Skeletal muscle cell (primary cell): ENCODE measurements at regions not wholly inside any gene's neighbourhood (a gene's known extent, or its start where the extent isn't known, plus 50 kb on each side); places are given as distances from the start of the nearest gene placed in this dataset.
"Not testable (repeated sequence)": the region's sequence is repeated elsewhere in the genome, so short reads cannot be mapped to it uniquely, and the experiment has no call there.

Experiments used
- DNase-seq: peaks from one replicate; pipeline ENCODE4 v3.0.0-alpha.2; 2010; ENCODE audit warnings: low read depth
- H3K4me3 ChIP-seq: 2 replicates; pipeline ENCODE4 v1.5.1; 2011; ENCODE audit warnings: low read depth, mild to moderate bottlenecking, control low read depth, low read length, moderate library complexity

DNA sequence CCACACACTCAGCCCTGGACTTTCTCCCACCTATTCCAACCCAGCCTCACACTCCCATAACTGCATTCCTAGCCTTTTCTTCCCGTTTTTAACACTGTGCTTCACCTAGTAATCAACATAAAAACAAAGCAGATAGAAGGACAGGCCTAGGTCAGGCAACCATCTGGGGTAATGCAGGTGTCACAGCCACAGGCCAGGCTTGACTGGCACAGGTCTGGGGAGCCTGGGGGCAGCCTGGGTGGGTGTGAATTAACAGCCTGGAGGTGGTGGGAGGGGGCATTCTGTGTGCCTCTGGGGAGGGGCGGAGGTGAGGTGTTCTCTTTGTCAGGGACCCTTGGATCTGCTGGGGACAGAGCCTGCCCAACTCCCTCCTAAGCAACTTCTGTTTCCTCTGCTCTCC is 332.6 kb downstream of the BCL2L11 start:
- not testable (repeated sequence) for DNase-seq

DNA sequence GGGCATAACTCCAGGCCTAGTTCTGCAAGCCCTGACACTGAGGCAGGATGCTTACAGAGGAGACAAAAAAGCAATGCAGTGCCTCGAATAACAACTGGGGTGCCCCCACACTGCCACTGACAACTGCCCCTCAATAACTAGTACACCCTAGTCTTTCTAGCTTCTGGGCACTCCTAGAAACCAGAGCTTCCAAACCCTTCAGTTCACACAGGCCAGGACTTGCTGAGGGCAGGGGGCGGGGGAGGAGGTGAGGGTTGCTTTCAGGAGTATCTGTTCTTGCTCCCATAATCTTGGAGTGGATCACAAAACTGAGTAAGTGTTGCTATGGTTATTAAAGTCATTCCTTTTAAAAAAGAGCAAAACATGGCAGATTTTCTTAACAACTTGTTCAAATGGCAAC is 333.1 kb downstream of the BCL2L11 start:
- not testable (repeated sequence) for H3K4me3 ChIP-seq, DNase-seq

More for the DNA sequence above, 332.6 kb downstream of the BCL2L11 start:
- H3K4me3 ChIP-seq: not testable (repeated sequence)

DNA sequence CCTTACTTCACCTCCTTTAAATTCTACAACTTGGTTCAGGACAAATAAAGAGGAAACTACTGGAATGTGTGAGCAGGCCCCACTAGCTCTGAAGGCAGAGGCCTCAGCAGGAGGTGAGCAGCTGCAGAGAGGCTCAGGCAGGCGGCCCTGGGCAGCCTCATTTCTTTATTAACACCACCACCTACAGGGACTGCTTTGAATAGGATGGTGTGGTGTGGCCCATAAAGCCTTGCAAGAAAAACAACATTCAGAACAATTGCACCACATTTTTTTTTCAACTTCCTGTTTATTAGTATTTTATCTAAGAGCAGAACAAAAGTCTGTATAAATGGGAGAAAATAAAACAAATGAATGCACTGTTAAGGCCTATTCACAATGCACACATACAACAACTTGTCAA is 333.7 kb downstream of the BCL2L11 start:
- peak; percentile 69 for DNase-seq
- H3K4me3 ChIP-seq: not testable (repeated sequence)

DNA sequence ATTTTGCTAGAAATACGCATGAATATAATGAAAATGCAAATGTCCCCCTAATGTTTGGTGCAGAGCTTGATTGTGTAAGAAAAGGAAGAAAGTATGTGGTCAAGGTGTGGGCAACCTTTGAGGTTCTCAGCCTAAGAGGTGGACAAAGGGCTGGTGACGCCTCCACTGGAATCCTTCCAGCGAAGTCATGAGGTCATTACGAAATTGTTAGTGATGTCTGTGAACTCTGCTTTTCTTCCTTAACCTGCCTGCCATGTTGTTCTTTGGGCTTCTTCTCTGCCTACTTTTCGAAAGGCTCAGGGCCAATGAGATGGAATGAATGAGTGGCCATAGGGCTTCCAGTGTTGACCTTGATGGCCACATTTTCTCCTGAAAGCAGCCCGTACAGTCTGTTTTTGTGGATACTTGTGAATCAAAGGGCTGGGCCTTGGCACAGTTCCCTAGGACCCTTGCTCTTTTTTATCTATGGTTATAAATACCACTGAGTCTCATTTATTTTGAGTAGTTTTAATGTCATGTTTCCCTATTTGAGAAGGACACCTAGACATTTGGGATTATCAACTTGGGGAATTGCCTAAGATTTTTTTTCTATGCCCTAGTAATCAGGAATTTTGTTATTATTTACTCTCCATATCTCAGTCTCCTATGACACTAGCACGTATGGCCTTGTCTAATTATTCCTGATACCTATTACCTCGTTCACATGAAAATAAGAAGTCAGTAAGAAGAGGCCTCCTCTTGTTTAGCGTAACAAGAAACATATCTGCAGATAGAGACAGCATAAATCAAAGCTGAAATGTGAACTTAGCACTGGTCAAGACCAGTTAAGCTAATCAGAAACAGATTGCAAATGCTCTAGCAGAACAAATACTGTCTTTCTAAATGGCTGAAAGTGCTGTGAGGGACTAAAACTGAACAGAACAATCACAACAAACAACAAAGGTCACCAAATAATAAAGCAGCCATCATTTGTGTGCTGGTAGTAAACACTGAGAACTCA is 334.6 kb downstream of the BCL2L11 start:
- not testable (repeated sequence) for DNase-seq, H3K4me3 ChIP-seq

DNA sequence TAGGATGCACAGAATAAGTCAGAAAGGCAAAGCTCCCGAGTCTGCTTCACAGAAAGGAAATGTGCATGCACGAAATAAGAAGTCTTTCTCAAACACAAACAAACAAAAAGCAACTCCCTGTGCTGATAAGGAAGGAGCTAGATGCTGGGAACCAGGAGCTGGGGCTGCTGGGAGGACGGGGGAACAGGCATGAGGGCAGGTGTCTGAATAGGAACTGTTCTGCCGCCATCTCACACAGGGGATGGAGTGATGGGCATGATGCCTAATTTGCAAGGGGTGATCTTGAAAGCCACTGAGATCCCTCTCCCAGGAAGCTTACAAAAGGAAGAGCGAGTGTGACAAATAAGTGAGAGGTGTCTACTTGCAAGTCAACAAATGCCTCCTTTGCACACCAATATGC is 336.5 kb downstream of the BCL2L11 start:
- not testable (repeated sequence) for DNase-seq, H3K4me3 ChIP-seq

DNA sequence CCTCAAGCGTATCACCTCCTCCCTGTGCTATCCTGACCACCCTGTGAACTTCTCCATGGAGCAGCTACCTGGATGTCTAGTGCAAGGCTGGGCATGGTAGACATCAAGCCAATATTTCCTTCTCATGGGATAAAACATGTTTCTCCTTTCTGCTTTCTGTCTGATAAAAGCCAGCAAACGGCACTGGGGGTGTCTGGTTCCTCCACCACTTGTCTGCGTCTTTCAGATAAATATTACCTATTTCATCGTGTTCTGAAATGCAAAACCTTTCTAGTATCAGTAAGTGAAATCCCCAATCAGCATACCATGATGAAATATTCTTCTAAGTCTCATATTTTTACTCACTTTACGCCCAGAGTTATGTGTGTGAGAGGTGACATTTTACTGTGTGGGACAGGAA is 340.2 kb downstream of the BCL2L11 start:
- not testable (repeated sequence) for H3K4me3 ChIP-seq, DNase-seq

DNA sequence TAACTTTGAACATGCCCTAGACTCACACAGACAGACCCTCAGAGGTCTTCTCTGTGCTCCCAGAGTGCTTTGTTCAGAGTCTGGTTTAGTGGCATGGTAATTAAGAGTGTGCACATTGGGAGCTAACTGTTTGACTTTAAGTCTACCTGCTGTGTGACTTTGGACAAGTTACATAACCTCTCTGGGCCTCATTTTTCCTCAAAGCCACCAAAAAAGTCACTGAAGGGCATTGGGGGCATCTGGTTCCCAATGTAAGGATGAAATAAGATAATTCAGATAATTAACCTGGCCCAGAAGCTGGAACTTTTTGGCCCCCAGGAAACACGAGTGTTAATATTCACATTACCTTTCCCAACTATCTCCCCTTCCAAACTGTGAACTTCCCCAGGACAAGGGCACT is 341.1 kb downstream of the BCL2L11 start:
- DNase-seq, H3K4me3 ChIP-seq: not testable (repeated sequence)

DNA sequence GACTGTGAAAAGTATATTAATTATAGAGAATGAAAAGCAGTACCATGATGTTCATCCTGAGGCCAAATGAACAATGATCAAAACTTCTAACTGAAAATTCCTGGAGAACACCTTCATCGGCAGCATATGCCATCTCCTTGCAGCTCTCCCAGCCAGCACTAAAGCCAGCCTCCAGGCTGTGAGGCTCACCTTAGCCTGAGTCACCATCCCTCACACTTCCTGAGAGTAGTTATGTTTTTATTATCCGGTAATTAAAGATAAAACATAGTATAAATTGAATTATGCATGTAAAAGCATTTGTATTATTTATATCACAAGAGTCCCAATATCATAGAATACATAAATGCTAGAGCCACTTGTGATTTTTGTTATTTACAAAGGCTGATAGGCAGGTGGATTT is 341.9 kb downstream of the BCL2L11 start:
- not testable (repeated sequence) for H3K4me3 ChIP-seq, DNase-seq

DNA sequence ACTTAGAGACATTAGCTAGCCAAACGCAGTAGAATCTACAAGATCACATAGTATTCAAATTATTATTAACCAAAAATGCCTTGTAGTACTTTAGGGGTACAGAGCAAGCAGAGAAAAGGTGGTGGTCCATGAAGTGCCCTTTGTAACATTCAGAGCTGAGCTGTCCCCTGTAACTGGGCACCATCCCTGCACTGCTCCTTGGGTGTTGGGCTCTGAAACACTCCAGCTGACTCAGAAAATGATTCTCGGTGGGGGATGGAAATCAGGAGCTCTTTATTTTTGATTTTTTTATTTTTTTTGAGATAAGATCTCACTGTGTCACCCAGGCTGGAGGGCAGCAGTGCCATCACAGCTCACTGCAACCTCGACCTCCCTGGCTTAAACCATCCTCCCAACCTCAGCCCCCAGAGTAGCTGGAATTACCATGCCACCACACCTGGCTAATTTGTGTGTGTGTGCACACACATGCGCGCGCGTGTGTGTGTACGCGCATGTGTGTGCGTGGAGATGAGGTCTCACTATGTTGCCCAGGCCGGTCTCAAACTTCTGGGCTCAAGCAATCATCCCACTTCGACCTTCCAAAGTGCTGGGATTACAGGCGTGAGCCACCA is 342.6 kb downstream of the BCL2L11 start:
- H3K4me3 ChIP-seq, DNase-seq: not testable (repeated sequence)

DNA sequence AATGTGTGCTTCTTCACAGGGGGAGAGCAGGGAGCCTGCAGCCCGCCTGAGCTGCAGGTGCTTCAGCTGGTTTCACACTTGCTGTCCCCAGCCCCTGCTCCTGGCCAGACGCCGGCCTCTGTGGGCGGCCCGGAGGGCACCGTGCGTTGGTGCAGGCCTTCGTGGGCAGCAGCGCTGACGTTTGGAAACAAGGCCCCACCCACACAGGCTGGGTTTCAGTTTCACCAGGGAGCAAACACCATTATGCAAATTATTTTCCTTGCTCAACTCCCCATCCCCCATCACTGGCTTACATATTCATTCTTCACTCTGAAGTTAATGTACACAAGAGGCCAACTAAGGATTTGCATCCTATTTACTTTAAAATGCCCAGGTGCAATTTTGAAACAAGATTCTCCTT is 343.2 kb downstream of the BCL2L11 start:
- not testable (repeated sequence) for DNase-seq, H3K4me3 ChIP-seq

DNA sequence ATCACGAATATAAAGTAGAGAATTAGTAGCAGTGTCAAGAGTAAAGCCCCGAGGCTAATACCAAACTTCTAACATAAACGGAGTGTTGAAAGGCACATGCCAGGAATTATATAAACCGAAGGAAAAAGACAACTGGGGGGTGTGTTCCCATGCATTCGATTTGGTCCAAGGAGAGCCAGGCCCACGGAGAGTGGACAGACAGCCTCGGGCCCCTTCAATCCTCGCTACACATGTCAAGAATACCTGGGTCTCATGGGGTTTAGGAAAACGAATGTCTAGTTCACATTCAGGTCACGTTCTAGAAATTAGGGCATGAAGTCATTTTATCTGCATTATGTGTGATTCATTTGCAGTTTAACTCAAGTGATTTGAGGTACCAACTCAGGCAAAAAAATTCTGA is 343.7 kb downstream of the BCL2L11 start:
- not testable (repeated sequence) for H3K4me3 ChIP-seq, DNase-seq

DNA sequence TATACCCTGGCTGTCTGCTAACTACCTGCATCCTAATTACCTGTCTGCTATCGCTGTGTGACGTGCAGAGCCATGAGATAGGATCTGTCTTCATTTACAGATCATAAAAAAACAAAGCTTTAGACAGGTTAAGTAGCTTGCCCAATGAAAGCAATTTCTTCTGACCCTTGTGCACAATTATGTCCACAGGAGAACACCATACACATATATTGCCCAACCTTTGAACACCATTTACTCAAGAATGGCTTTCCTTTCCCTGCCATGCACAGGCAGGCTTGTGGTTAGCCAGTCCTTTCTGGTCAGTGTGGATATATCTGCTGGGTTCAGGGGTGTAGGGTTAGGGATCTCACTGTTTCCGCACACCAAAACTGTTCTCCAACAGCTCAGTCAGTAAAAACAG is 344.8 kb downstream of the BCL2L11 start:
- H3K4me3 ChIP-seq, DNase-seq: not testable (repeated sequence)

DNA sequence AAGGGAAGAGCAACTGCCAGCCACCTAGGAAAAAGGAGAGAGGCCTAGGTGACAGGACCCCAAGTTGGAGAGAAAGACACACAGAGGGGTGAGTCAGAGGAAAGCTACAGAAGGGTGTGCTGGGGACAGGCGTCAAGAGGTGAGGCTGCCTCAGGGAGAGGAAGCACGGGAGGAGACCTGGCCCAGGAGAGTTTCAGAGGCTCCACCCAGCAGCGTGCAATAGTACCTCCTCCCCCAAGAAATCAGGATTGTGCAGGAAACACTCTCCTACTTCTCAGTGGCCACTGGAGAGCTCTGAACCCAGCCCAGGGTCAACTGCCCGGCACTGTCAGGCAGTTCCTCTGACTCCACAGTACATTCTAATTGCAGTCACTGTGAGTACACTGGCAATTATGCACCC is 346.0 kb downstream of the BCL2L11 start:
- not testable (repeated sequence) for H3K4me3 ChIP-seq, DNase-seq

DNA sequence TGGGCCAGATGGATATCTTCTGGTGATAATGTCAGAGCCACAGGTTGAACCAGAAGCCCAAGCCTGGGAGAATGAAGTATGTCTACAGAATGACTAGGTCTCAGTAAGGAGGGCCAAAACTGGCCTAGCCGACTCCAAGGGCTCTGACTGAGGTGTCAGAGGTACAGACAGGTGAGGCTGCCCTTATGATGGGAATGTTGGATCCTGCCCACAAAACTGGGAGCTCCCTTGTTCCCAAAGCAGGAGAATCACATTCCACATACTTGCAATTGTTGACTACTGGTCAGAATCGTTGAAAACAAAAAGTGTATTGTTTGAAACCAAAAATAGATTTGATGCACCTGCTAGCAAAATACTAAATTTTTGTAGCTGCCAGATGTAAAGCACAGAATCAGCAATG is 350.2 kb downstream of the BCL2L11 start:
- not testable (repeated sequence) for DNase-seq, H3K4me3 ChIP-seq

DNA sequence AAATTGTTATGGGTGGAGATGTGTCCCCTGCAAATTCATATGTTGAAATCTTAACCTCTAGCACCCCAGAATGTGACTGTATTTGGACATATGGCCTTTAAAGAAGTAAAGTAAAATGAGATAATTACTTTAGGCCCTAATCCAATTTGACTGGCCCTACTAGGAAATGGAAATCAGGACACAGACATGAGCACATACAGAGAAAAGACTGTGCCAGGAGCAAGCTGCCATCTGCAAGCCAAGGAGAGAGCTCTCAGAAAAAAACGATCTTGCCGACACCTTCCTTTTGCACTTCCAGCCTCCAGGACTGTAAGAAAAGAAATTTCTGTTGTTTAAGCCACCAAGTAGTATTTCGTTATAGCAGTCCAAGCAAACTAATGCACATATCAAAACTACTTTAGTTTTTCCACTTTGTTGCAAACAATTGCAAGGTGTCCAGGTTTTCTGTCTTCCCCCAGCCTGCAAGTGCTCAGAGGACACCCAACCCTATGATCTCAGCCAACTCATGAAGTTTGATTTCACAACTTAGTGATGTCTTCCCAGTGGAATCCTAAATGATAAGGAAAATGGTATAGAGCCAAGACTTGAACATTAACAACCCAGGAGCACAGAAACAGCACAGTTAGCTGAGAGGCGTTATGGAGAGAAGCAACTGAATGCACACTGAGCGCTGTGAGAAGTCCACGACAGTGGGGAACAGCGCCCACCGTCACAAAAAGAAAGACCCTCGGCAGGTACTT is 351.2 kb downstream of the BCL2L11 start:
- not testable (repeated sequence) for H3K4me3 ChIP-seq, DNase-seq

DNA sequence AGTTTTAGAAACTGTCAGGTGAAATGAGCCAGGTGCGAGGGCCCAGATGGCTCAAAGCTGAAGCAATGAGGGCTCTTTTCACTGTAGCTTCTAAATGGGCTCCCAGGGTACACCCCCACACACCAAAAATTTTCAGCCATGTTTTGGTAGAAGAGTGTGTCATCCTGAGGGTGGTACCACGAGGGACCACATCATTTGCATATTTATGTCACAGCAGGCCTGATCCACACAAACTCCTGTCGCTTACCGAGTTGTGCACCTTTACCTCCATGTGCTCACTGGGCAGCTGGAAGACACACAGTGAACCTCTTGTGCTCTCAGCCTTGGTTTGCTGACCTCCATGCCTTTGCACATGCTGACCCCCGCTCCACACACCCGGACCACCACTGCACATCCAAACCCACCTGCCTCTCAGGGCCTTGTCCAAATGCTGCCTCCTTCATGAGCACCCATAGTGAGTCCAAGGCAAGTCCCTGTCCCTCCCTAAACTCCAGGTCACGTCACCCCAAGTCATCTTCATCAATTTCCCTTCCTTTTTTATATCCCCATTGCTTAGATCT is 352.2 kb downstream of the BCL2L11 start:
- DNase-seq, H3K4me3 ChIP-seq: not testable (repeated sequence)

DNA sequence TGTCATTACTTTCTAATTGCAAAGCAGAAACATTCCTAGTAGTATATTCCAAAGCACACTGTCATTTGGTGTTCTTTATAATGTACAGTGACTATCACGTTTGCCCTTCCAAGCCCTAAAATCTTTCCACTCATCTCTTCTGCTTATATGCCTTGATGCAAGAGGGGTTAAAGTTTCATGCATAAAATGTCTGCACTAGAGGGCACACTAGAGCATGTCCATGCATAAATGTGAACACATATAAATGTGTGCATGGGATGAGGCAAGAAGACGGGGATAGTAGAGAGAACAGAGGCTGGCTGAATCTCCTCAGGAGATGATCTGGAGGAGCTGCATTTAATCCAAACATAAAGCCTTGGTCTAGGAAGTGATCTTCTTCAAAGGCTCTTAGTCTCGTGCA is 352.8 kb downstream of the BCL2L11 start:
- DNase-seq, H3K4me3 ChIP-seq: not testable (repeated sequence)

DNA sequence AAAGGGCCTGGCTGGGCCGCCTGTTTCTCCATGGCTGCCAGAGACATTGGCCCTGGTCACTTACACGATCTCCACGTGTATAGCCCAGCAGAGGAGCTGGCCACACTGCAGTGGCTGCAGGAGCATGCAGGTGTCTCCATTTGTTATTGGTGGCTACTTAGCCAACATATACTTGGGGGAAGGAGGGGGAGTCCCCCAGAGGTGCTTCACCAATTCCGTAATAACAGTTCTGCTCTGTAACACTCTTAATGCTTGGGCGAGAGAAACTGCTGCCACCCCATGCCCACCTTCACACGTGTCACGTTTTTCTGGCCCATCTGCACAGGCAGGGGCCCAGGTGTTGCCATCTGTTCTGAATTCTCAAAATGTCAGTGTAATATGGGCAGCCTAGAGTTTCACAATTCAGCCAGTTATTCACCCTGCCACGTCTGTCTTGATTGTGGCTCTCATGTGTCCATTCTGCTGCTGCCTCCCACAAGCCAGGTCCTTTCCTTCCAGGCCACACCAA is 353.5 kb downstream of the BCL2L11 start:
- not testable (repeated sequence) for DNase-seq, H3K4me3 ChIP-seq

DNA sequence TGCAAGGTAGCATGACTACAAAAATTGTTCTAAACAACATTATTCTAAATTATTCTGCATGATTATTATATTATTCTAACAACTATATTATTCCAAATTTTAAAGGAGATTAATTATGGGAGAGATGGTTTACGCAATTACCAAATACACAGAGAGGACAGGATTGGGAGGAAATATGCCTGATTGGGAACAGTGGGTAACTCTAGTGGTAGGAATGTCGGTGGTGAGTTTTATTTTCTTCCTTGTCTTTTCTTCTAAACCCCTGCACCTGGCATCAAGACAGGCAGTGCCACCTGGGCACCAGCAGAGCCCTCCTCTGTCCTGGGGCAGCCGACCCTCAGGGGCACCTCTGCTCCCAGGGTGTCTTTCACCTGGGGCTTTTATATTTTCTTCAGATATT is 357.6 kb downstream of the BCL2L11 start:
- DNase-seq, H3K4me3 ChIP-seq: not testable (repeated sequence)
